HG02973 (cell line): ENCODE measurements at regions not wholly inside any gene's neighbourhood (a gene's known extent, or its start where the extent isn't known, plus 50 kb on each side); places are given as distances from the start of the nearest gene placed in this dataset.

Source experiments
- ATAC-seq: cut with Tn5 transposase; IDR thresholded peaks from one replicate; pipeline ENCODE4 v1.9.1; 2021; ENCODE audit warnings: moderate library complexity; ENCODE audit not compliant: unreplicated experiment

- no peak for ATAC-seq
Observed at GRCh38 chr4:13133700-13134099, 350.4 kb downstream of the RAB28 start.

- ATAC-seq: no peak
Observed at GRCh38 chr4:13130848-13131247, 353.3 kb downstream of the RAB28 start.

DNA sequence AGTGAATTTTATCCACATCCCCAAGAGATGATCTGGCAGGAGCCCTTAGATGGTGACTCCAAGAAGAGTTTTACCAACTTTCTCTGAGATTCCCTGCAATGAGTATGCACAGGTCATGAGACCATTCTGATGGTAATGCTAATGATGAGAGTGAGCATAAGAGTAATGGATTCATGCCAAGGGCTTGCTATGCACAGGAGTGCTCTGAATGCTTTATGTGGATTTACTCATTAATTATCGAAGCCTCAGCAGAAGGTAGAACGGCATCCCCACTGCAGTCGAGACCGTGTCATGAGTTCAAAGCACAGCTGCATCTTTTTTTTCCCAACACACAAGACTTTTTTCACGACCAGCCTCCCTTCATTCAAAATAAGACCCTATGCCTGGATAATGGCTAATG is 355.0 kb downstream of the RAB28 start:
- no peak for ATAC-seq

DNA sequence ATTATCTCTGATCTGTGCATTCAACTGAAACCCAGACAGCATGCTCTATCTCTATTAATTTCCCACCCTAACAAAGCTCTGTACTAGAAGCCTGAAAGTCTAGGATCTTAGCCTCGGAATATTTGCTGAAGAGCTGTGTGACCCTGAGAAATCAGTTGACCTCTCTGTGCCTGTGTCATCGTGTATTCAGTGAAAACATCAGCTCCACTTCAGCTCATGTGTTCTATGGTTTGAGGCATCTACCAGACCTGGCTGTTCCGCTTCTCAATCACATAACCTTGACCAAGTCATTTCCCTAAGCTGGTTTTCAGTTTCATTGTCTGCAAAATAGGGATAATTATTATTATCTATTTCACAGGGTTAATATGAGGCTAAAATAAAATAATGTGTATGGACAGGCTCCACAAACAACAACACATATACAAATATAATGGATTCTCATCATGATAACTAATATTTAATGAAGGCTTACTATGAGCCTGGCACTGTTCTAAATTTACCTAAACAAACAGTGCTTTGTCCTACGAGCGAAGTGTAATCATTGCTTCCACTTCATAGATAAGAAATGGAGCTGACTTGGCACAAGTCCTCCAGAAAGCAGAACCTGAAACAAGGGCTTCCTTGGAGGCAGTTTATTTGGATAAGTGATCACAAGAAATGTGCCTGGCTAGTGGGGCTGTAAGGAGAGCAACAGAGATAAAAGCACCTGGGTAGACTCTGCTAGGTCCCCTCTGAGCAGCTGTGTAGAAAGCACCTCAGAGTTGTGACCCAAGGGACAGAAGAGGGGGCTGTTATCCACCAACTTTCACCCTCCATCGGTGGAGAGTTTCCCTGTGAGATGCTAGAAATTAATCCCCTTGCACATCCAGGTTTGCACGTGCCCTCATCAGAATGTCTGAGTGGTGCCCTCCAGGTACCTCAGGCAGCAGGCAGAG is 356.9 kb downstream of the RAB28 start:
- ATAC-seq: no peak

DNA sequence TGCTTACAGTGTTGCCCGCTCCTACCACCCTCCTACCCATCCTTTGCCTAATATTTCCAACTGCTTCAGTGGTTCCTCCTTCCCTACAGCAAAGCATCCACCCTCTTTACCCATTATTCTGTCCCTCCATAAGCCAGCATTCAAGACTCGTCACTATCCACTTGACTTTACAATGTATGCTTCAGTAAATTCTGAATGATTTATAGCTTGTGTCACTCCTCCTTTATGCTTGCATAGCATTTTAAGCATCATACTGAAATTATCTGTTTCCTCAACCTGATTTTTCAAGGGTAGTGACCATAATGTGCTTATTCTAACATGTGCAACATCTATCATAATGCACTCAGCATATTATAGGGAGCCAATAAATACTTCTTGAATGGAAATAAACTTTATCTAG is 365.5 kb downstream of the RAB28 start:
- no peak for ATAC-seq

- ATAC-seq: no peak
Observed at GRCh38 chr4:13117185-13117584, 367.0 kb downstream of the RAB28 start.

DNA sequence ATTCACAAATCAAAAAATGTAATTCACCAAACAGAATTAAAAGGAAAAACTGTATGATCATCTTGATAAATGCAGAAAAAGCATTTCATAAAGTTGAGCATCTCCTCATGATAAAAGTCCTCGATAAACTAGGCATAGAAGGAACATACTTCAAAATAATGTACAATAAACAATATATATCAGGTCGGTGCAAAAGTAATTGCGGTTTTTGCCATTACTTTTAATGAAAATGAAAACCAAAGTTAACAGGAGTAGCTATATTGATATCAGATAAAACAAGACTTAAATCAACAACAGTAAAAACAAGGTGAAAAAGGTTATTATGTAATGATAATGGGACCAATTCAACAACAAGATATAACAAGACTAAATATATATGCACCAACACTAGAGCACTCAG is 372.1 kb downstream of the RAB28 start:
- no peak for ATAC-seq

DNA sequence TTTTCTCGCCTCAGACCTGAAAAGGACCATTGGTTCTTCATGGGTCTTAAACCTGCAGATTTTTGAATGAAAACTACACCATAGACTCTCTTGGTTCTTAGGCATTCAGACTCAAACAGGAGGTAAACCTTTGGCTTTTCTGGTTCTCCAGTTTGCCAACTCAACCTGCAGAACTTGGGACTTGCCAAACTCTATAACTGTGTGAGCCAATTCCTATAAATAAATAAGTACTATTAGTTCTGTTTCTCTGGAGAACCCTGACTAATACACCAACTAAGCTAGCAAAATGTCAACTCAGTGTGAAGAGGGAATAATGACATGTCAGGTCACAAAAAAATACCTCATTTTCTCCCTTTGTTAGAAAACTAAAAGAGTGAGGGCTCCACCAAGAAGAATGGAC is 374.6 kb downstream of the RAB28 start:
- ATAC-seq: no peak

GRCh38 chr4:13108096-13108495 is 376.0 kb downstream of the RAB28 start:
- ATAC-seq: no peak

DNA sequence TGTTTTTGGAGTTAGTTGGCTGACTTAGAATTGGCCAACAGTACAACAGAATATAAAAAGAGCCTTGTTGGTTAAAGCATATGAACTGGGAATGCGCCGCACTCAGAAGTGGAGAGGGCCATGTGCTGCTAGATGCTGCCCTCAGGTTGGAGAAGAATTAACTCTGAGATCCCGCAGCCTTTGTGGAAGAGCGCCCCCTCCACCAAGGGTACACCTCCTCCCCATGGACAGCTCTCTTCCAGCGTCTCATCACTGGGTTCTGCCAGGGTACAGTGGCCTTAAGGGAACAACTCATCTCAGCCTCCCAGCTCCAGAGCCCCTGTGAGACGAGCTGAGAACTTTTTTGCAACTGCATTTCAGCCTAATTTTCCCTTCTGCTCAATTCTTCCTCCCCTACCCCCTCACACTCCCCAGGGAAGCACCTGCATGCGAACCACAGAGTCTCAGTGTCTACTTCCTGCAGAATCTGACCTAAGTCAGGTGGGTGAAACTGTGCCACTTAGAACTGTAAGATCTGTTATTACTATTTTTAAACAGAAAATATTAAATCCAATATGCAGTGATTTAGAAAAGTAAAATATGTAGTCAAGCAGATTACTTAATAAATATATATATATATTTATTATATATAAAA is 380.6 kb downstream of the RAB28 start:
- no peak for ATAC-seq

DNA sequence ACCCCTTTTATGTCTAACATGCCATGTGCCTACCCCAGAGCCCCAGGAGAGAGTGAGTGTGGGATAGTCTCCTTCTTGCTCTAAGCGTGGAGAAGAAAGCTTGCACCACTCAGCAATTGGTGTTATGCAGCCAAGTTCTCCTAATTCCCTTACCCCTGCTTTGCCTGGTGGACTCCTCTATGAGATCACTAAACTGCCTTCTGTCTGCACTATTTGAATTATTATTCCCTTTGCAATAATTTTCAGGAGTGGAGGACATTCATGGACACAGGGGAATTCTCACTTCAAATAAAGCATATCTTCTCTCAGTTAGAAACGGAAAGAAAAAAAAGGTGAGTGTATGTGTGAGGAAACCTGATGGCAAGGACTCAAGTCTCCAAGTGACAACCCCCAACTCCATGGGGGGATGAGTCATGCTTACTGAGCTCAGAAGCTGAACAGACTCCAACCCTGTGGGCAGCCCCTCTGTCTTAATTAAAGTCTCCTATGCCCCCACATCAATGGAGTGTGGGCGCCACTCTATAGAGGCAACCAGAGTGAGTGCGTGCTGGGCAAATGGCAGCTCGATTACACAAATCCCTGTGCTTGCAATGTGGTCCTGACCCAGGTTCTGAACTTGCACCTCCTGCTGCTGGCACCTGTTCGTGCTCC is 381.9 kb downstream of the RAB28 start:
- no peak for ATAC-seq

GRCh38 chr4:13097971-13098370 is 386.2 kb downstream of the RAB28 start:
- no peak for ATAC-seq

DNA sequence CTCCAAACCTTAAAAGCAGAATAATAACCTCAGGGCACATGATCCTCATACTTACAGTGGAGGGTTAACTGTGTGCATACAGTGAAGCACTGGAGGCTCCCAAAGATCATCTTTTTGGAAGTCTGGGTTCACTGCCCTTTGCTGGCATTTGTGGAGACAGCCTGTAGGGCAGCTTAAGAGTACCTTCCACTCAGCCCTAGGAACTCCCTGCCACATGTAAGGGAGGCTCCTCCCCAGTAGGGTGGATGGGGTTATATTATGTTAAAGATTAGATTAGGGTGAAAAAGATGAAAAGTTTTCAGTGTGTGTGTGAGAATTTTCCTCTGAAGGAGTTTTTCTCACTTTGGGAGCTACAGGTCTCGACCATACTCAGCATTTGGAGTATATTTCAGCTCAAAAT is 388.4 kb downstream of the RAB28 start:
- no peak for ATAC-seq

DNA sequence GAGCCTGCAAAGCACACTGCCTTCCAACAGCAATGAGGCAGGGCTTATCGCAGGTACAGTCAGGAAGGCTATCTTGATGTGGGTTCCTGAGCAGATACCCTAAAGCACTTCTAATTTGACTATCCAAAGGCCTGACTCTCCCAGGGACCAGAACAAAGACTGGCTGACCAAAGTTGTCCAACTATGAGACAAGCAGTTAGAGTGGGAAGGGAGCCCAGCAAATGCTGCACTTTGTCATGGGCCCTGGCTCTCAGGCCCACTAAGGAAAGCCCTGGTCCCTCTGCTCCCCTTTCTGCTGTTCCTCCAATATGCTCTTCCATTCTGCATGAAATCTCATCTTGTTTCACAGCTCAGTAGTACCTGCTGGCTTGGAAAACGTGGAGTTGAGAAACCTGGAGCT is 391.0 kb downstream of the RAB28 start:
- no peak for ATAC-seq

DNA sequence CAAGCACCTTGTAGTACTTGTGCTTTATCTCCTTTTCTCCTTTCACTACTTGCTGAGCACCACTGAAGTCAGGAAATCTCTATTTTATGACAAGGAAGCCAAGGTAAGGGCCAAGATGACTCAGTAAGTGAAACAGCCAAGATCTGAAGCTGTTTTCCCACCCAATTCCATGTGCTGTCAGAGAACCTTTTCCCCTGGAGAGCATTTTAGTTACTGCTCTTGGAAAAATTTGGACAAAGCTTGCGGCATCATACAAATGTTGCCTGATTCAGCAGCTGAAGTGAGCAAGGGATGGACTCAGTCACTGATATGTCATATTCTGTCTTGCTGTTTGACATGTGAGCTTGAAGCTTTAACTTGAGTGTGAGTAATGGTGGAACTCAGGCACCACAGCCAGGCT is 391.4 kb downstream of the RAB28 start:
- no peak for ATAC-seq

DNA sequence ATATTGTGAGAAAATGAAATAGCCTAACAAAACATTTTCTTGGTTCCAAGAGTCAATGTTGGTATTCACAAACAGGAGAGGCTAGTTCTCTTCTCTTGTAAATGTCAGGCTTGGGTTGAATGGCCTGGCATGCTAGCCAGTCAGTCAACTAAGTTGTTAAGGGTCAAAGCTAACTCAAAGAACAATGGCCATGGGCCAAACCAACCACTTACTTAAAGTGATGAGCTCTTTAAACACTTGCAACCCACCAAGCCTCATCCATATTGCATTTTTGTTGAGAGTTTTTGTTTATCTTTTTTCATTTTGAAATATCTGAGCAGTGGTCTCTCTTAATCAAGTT is 394.5 kb downstream of the RAB28 start:
- ATAC-seq: no peak

GRCh38 chr4:13088726-13089658 is 395.1 kb downstream of the RAB28 start:
- no peak for ATAC-seq

- no peak for ATAC-seq
Observed at GRCh38 chr4:13087041-13087440, 397.1 kb downstream of the RAB28 start.

DNA sequence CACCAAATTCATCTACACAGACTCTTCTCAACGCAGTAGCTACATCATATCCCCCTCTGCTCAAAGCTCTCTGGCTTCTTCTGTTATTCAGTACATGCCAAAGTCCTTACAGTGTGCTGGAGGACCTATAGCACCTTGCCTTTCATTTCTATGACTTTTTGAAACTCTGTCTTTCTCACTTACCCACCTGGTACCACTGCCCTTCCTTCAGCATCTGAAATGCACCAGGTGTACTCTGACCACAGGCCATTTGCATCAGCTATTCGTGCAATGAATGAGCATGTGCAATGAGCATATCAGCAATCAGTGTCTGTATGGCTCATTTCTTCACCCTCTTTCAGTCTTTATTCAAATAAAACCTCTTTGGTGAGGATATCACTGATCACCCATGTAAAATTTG is 399.9 kb downstream of the RAB28 start:
- no peak for ATAC-seq

GRCh38 chr4:13081830-13082229 is 402.3 kb downstream of the RAB28 start:
- no peak for ATAC-seq

GRCh38 chr4:13067077-13067476 is 417.1 kb downstream of the RAB28 start:
- ATAC-seq: no peak
